ENCODE measurements at regions not wholly inside any gene's neighbourhood (a gene's known extent, or its start where the extent isn't known, plus 50 kb on each side); places are given as distances from the start of the nearest gene placed in this dataset.

DNA sequence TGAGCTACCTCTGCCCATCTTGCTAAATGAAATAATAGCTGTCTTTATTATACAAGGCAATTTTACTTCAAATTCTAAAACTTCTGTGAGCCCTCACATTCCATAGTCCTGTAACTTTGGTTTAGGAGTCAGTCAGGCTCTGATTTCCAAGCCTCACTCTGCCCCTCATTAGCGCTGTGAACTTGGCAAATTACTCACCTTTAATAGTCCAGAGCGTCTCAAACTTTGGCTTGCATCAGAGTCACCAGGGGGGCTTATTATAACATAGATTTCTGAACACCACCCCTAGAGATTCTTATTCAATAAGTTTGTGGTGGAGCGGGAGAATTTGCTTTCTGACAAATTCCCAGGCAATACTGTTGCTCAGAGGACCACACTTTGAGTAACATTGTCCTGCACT lies 126.2 kb upstream of the FGGY start:
- Histone ChIP-seq H3K9ac (no peak overlapping the region), H3K79me2 (no peaks in the 10 kb centered on the region), H2AFZ (no peak overlapping the region), H3K4me3 (ENCODE audit: low read depth, low read length) (no peak overlapping the region), H3K36me3 (ENCODE audit: control insufficient read depth, insufficient read depth, low read length) (no peaks in the 10 kb centered on the region), H3K4me1 (no peaks in the 10 kb centered on the region), H3K27ac (no peak overlapping the region), H3K4me2 (ENCODE audit: low read length) (no peak overlapping the region), H3K27me3 (ENCODE audit: control insufficient read depth, insufficient read depth, low read length) (no peaks in the 10 kb centered on the region), H3K9me3 (ENCODE audit: control insufficient read depth, low read length) (no peaks in the 10 kb centered on the region)
- TF ChIP-seq, protein P1, sequence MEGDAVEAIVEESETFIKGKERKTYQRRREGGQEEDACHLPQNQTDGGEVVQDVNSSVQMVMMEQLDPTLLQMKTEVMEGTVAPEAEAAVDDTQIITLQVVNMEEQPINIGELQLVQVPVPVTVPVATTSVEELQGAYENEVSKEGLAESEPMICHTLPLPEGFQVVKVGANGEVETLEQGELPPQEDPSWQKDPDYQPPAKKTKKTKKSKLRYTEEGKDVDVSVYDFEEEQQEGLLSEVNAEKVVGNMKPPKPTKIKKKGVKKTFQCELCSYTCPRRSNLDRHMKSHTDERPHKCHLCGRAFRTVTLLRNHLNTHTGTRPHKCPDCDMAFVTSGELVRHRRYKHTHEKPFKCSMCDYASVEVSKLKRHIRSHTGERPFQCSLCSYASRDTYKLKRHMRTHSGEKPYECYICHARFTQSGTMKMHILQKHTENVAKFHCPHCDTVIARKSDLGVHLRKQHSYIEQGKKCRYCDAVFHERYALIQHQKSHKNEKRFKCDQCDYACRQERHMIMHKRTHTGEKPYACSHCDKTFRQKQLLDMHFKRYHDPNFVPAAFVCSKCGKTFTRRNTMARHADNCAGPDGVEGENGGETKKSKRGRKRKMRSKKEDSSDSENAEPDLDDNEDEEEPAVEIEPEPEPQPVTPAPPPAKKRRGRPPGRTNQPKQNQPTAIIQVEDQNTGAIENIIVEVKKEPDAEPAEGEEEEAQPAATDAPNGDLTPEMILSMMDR (IDR thresholded peaks at IDR 0.05), result no peak

- Histone ChIP-seq H3K36me3 (ENCODE audit: control insufficient read depth, insufficient read depth, low read length) (no peaks in the 10 kb centered on the region), H3K9me3 (ENCODE audit: control insufficient read depth, low read length) (no peaks in the 10 kb centered on the region), H3K79me2 (no peaks in the 10 kb centered on the region), H2AFZ (no peak overlapping the region), H3K4me3 (ENCODE audit: low read depth, low read length) (no peak overlapping the region), H3K27ac (no peak overlapping the region), H3K9ac (no peak overlapping the region), H3K4me1 (no peaks in the 10 kb centered on the region), H3K4me2 (ENCODE audit: low read length) (no peak overlapping the region), H3K27me3 (ENCODE audit: control insufficient read depth, insufficient read depth, low read length) (no peaks in the 10 kb centered on the region)
- TF ChIP-seq, protein P1 (IDR thresholded peaks at IDR 0.05), result no peak
Observed at GRCh38 chr1:59171788-59172187, 125.1 kb upstream of the FGGY start.

DNA sequence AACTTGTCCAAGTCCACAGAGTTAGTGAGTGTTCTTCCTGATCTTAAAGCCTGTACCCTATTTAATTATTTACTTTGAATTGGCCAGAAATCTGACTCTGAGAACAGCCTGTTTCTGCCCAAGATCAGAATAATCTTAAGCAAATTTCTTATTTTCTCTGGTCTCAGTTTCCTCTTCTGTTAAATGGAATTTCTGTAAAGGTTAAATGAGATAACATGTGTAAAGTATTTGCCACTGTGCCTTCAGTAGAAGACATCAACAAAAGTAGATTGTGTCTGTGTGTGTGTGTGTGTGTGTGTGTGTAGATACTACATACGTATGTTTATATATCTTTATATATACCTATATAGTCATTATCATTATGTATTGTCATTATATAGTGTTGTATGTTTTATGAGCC lies 124.2 kb upstream of the FGGY start:
- TF ChIP-seq, protein P1 (IDR thresholded peaks at IDR 0.05), result no peak

DNA sequence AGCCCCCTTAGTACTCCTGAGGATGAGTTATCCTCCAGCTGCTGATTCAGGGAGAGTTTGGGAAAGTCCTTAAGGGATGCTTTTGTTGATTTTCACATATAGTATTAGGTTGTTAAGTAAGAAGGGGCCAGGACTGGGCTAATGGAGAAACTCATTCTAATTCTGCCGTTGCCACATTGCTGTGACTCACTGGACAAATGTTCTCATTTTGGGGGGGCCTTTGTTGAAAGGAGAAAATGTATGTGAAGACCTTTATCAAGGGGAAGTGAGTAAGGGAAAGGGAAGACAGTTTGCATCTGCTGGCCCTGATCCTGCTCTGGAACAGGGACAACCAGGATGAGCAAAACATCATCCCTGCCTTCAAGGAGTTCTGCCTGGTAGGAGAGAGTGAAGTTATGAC lies 123.2 kb upstream of the FGGY start:
- Histone ChIP-seq H3K4me1 (no peaks in the 10 kb centered on the region), H3K4me3 (ENCODE audit: low read depth, low read length) (no peak overlapping the region), H2AFZ (no peak overlapping the region), H3K4me2 (ENCODE audit: low read length) (no peak overlapping the region), H3K27me3 (ENCODE audit: control insufficient read depth, insufficient read depth, low read length) (no peaks in the 10 kb centered on the region), H3K9me3 (ENCODE audit: control insufficient read depth, low read length) (no peaks in the 10 kb centered on the region), H3K36me3 (ENCODE audit: control insufficient read depth, insufficient read depth, low read length) (no peaks in the 10 kb centered on the region), H3K9ac (no peak overlapping the region), H3K79me2 (no peaks in the 10 kb centered on the region), H3K27ac (no peak overlapping the region)
- TF ChIP-seq, protein P1 (IDR thresholded peaks at IDR 0.05), result no peak

More for the DNA sequence above, 124.2 kb upstream of the FGGY start:
- H3K4me2 ChIP-seq (ENCODE audit: low read length), result no peak overlapping the region
- no peaks in the 10 kb centered on the region for H3K27me3 ChIP-seq (ENCODE audit: control insufficient read depth, insufficient read depth, low read length)
- H3K79me2 ChIP-seq, result no peaks in the 10 kb centered on the region
- H3K27ac ChIP-seq, result no peak overlapping the region
- no peak overlapping the region for H2AFZ ChIP-seq
- no peak overlapping the region for H3K9ac ChIP-seq
- no peak overlapping the region for H3K4me3 ChIP-seq (ENCODE audit: low read depth, low read length)
- no peaks in the 10 kb centered on the region for H3K36me3 ChIP-seq (ENCODE audit: control insufficient read depth, insufficient read depth, low read length)
- H3K4me1 ChIP-seq, result no peaks in the 10 kb centered on the region
- no peaks in the 10 kb centered on the region for H3K9me3 ChIP-seq (ENCODE audit: control insufficient read depth, low read length)

- Histone ChIP-seq H3K27me3 (ENCODE audit: control insufficient read depth, insufficient read depth, low read length) (no peaks in the 10 kb centered on the region), H3K4me2 (ENCODE audit: low read length) (no peak overlapping the region), H3K9me3 (ENCODE audit: control insufficient read depth, low read length) (no peaks in the 10 kb centered on the region), H3K79me2 (no peaks in the 10 kb centered on the region), H3K36me3 (ENCODE audit: control insufficient read depth, insufficient read depth, low read length) (no peaks in the 10 kb centered on the region), H2AFZ (no peak overlapping the region), H3K4me1 (no peaks in the 10 kb centered on the region), H3K27ac (no peak overlapping the region), H3K9ac (no peak overlapping the region), H3K4me3 (ENCODE audit: low read depth, low read length) (no peak overlapping the region)
- TF ChIP-seq, protein P1 (IDR thresholded peaks at IDR 0.05), result no peak
Observed at GRCh38 chr1:59176471-59176870, 120.4 kb upstream of the FGGY start.
